ENCODE measurements at regions not wholly inside any gene's neighbourhood (a gene's known extent, or its start where the extent isn't known, plus 50 kb on each side); places are given as distances from the start of the nearest gene placed in this dataset.
"Not testable (repeated sequence)": the region's sequence is repeated elsewhere in the genome, so short reads cannot be mapped to it uniquely, and the experiment has no call there.

DNA sequence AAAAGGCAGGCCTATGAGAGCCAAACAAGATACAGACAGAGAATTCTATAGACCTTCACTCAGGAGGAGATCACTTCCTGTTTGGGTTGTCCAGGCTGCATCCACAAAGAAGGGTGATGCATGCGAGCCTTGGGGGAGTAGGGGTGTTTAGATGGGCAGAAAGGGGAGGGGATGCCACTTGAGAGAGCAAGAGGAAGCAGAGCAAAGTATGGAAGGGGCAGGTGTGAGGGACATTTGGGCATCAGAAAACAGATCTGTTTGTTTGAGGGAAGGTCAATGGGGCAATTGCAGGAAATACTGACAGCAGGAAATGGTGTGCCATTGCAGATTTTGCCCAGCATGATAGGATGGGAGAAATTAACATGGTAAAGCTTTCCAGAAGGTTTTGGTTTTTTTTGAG lies 146.4 kb upstream of the FOXN3 start:
- no peak for DNase-seq

DNA sequence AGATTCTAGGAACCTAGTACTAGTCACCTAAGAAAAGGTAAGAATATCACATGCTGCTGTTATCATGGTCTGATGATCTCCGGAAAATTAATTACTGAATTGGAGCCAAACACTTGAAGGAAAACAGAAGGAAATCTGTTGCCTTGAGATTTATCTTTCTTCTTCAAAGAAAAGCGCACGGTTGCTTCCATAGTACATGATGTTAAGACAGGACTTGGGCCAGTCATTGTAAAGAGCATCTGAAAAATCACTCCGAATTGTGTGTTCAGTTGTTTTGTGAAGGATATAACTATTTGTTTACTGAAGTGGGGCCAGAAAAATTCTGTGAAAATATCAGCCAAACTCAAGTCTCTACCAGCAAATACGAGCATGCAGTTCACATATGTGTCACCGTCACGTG lies 134.9 kb upstream of the FOXN3 start:
- no peak for DNase-seq

DNA sequence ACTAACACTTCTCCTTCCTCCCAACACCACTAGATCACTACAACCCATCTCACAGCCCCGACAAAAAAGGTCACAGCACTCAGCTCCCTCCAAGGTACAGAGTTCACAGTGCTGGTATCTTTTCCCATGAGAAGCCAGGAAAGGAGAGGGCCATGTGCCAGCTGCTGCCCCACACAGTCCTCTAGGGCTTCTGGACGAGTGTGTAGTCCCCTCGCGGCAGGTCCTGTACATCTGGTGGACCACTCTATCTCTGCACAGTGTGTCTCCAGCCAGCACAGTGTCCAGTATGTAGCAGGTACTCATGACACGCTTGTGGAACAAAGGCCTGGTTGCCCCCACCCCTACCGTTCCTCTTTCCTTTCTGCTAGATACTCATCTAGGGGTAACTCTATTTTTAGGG lies 134.4 kb upstream of the FOXN3 start:
- DNase-seq, result no peak

DNA sequence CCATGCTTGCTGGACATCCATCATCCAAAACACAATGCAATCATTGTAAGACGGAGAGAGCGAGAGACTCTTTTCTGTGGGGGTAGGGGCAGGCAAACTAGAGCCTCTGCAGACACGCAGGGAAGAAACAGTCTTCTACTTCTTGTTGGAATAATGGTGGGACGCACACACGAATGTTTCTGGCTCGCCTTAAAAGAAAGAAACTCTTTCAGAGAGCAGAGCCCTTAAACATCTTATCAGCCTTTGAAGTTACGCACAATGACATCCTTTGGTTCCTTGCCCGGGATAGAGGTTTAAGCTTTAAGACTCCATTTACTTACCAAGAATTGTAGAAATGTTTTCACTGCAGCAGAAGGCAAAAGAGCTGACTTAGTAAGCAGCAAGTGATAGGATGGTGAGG lies 133.8 kb upstream of the FOXN3 start:
- no peak for DNase-seq

DNA sequence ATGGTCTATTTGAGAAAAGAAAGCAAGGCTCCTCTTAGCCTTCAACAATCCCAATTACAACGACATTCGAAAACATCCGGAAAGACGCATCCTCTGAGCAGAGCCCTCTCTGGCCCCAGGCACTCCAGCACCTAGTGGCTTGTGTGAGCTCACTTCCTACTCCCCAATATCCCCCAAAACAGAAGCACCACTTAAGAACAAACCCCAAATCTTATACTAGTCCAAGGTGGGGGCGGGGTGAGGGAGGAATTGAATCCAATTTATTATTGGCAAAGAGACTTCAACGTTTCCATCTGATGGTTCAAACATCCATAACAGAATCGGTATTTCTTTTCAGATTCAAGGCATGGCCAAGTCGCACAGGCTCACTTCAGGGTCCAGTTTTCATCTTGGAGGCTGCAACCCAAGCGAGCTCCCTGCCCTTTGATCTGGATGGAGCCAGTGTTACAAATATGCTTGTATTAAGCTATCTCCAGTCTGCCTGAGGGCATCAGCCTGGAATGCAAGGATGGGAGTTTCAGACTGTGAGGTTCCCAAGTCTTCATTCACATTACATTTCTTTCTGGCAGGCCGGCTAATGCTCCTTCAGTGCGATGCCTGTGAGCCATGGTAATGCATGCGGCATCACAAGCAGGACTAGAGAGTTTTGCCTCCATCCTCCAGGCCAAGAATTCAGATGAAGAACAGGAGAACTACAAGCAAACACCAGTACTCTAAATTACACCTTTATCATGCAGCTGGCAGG lies 132.5 kb upstream of the FOXN3 start:
- no peak for DNase-seq

DNA sequence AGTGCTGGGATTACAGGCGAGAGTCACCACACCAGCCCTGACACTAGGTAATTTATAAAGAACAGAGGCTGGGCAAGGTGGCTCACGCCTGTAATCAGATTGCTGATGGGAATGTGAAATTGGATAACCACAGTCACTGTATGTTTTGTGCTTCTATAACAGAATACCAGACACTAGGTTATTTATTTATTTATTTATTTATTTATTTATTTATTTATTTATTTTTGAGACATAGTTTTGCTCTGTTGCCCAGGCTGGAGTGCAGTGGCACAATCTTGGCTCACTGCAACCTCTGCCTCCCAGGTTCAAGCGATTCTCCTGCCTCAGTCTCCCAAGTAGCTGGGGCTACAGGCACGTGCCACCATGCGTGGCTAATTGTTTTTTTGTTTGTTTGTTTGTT lies 130.0 kb upstream of the FOXN3 start:
- not testable (repeated sequence) for DNase-seq

DNA sequence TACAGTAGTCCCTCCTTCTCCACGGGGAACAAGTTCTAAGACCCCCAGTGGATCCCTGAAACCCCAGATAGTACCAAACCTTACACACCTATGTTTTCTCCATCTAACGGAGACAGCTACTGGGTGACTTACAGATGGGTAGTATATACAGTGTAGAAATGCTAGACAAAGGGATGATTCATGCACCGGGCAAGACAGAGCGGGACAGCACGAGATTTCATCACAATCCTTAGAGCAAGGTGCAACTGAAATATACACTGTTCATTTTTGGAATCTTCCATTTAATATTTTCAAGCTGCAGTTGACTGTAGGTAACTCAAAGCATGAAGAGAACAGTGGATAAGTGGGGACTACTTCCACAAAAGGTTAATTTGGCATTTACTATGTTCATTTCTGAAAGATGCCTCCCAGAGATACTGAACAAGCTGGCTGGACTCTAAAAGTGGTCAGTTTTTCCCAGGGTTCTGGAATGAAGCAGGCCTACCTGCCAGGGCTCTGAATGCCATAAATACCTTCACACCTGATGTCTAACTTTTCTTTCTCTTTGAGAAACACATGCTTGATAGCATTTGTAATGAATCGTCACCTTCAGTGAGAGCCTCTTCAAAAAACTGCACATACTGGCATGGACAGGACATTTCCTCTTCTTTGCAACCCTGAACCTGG lies 127.7 kb upstream of the FOXN3 start:
- DNase-seq, result no peak

DNA sequence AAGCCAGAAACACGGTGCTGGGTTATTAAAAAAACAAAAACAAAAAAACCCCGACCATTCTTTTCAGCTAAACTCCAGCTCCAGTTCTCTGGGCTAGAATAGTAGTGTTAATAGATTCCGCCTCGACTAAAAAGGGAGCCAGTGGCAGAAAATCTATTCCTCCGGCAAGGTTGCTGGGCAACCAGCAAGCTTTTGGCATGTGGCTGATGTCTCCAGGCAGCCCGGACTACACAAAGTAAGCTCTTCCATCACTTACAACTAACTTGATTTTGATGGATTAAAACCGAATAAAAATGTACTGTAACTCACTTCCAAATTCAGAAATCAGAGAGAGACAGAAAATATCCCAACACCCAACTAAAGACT lies 126.4 kb upstream of the FOXN3 start:
- DNase-seq, result no peak

DNA sequence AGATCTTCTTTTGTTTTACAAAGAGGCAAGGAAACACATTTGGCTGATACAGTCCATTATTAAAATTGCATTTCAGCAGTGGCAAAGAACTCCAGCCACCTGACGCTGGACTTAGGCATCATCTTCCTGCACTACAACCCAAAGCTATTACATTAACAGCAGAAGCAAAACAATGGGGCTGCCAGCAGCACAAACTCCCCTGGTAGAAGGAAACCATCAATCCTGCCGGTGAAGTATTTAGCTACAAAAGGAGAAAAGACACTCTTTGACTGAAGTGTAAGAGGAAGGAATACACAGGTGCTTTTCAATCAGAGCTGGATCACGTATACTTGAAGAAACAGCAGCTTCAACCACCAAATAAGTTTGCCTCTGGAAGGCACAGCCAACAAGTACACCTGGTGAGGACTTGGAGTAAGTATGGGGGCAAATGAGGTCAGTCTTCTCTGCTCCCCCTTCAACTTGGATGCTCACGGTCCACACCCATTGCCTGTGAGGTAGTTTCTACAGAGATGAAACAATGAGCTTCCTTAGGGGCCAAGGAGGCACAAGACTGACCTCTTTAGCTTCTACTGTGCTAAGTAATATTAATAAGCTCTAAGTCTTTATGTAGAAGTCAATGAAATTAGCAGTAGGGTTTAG lies 125.9 kb upstream of the FOXN3 start:
- no peak for DNase-seq

DNA sequence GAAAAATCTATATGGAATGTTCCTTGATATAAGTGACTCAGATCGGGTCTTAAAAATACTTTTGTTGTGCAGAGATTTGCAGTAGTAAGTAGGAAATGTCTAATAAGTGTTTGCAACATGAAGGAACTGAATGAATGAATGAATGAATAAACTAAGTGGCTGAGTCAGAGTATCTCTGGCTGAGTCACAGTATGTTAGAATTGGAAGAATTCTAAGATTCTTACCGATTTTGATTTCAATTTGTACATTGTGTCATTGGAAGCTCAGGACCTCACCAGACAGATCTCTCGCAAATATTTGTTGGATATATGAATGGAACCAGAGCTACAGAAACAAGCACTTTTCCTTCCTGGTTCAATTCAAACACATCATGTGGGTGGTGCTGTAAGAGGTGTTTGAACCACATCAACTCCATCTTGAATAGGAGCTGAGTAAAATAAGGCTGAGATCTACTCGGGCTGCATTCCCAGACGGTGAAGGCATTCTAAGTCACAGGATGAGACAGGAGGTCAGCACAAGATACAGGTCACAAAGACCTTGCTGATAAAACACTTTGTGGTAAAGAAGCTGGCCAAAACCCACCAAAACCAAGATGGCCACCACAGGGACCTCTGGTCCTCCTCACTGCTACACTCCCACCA lies 123.9 kb upstream of the FOXN3 start:
- DNase-seq, result no peak

DNA sequence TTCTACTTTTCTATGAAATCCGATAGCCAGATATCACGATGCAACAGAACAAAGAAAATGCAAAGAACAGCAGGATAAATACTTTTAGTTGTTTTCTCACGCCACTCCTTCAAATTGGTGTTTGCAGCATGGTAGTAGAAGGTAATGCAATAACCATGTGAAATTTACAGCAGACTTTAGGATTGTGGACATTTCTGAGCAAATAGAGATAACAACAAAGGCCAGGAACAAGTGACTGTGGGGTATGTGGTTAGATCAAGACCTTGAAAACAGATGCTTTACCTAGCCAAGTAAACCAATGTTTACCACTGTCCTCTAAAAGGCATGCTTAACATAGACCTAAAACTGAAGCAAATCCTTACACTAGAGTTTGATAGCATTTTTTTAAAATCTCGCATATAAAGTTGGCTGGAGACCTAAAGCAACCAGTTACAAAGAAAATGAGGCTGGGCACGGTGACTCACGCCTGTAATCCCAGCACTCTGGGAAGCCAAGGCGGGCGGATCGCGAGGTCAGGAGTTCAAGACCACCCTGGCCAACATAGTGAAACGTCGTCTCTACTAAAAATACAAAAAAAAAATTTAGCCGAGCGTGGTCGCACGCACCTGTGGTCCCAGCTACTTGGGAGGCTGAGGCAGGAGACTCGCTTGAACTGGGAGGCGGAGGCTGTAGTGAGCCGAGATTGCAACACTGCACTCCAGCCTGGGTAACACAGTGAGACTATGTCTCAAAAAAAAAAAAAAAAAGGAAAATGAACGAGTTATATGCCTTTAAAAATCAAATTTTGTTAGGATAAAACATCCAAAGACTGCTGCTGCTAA lies 123.2 kb upstream of the FOXN3 start:
- no peak for DNase-seq

DNA sequence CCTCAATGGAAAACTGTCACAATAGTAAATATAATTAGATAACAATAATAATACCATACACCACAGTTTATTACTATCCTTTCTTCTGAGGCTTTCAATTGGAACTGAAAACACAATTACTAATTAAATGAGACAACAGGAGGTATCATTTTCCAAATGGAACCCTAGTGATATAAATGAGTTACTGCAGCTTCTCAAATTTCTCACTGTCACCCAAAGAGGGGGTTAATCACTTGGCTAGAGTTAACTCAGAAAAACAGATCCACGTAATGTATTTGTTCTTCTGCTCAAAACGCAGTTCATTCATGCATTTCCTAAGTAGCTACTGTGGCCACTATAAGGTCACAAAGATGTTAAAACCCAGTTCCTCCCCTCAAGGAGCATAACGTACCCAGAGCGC lies 120.9 kb upstream of the FOXN3 start:
- no peak for DNase-seq

DNA sequence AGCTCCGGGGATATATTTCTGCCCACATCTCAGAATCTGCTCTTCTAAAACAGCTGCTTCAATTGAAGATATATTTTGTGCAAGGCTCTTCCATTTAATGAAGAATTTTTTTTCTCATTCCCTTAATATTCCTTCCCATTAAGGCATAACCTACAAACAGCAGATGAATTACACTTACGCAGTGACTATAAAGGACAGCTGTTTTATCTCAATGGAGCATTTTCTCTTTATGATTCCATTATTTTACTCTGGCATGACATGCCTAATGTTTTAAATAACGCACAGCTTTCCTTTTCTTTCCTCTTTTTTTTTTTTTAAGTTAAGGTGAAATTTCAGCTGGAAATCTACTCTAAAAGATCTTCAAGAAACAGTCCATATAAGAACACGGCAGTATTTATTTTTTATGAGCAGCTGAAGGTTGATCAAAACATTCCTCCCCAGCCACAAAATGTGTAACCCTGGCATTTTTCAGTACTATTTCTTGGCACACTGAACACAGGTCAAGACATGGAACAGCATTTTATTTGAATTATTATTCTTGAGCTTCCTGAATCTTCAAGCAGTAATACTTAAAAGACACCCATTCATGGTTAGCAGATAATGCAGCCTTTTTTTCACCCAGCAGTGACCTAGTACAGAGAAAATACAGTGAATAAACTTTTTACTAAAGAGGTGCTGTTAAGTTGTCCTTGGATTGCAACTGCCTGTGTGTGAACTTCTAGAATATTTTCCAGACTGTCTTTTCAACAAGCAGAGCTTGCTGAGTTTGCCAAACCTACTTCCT lies 118.1 kb upstream of the FOXN3 start:
- no peak for DNase-seq

DNA sequence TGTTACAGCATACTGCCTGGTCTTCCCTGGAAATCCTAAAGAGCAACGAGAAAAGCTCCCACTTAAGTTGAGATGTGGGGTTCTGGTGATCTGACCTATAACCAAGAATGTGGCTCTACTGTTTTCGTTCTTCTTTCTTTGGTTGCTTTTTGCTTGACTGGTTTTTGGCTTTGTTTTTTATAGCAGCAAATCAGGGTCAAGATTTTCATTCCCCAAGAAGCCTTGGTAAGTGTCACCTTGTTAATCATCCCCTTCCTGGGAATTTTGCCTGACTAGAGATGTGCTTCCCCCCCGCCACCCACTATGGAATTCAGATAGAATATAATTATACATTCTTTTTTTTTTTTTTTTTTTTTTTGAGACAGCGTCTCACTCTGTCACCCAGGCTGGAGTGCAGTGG lies 116.7 kb upstream of the FOXN3 start:
- no peak for DNase-seq

DNA sequence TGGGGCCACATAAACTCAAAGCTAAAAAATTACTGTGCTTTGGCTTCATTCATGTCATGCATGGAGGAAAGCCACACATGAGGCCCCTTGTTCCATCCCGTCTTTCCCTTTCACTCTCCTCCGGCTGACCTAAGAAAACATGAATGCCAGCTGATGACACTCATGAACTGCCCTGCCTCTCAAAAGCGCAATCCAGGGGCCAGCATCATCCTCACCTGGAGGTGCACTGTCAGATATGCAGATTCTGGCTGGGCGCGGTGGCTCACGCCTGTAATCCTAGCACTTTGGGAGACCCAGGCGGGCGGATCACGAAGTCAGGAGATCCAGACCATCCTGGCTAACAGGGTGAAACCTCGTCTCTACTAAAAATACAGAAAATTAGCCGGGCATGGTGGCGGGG lies 116.1 kb upstream of the FOXN3 start:
- DNase-seq, result no peak

DNA sequence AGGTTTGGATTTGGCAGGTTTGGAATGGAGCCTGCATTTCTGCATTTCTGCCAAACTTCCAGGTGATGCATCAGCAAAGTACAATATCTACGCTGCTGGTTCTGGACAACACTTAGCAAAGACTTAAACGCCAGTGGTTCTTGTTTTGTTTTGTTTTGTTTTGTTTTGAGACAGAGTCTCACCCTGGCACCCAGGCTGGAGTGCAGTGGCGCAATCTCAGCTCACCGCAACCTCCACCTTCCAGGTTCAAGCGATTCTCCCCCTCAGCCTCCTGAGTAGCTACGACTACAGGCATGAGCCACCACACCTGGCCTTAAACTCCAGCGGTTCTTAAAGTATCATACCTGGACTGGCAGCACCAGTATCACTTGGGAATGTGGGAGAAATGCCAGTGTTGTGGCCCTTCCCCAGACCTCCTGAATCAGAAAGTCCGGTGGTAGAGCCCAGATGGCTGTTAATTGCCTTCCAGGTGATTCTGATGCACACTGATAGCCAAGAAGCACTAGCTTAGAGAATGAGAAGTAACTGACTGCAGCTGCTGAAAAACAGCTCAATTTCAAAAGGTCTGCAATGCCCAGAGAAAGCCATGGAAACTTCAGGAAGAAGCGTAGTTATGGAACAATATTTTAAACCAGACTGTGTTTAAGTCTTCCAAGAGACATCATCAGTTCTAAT lies 114.8 kb upstream of the FOXN3 start:
- no peak for DNase-seq

DNA sequence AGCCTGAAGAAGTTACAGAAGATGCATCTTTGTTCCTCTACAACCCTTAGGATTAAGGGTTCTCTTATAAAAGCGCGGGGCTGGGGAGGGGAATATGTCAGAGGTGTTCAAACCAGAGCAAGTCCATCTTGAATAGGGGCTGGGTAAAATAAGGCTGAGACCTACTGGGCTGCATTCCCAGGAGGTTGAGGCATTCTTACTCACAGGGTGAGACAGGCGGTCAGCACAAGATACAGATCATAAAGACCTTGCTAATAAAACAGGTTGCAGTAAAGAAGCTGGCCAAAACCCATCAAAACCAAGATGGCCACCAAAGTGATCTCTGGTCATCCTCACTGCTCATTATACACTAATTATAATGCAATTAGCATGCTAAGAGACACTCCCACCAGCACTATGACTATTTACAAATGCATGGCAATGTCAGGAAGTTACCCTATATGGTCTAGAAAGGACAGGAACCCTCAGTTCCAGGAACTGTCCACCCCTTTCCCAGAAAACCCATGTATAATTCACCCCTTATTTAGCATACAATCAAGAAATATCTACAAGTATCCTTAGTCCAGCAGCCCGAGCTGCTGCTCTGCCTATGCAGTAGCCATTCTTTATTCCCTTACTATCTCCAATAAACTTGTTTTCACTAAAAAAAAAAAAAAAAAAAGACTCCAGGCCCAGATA lies 108.1 kb upstream of the FOXN3 start:
- no peak for DNase-seq

DNA sequence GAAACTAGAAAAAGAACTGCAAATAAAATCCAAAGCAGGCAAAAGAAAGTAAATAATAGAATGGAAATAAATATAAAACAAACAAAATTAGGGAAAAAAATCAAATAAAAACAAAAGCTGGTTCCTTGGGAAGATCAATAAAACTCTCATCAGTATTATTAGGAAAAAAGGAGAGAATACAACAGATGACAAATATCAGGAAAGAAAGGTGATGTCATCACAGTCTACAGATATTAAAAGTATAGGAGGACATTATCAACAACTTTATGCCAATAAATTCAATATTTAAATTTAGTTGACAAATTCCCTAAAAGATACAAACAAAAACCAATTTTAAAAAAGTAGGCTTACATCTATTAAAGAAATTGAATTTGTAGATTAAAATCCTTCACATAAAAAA lies 107.4 kb upstream of the FOXN3 start:
- DNase-seq, result no peak

DNA sequence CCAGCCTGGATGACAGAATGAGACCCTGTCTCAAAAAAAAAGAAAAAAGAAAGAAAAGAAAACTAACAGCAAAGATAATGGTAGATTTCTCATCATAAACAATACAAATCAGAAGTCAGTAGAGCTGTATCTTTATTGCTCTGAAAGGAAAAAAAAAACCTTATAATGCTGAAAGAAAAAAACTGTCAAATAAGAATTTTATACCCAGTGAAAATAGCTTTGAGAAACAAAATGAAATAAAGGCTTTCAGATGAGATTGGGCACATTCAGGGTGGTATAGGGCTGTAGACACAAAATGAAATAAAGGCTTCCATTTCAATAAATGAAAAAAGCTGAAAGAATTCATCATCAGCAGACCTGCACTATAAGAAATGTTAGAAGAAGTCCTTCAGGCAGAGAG lies 105.0 kb upstream of the FOXN3 start:
- DNase-seq, result no peak

DNA sequence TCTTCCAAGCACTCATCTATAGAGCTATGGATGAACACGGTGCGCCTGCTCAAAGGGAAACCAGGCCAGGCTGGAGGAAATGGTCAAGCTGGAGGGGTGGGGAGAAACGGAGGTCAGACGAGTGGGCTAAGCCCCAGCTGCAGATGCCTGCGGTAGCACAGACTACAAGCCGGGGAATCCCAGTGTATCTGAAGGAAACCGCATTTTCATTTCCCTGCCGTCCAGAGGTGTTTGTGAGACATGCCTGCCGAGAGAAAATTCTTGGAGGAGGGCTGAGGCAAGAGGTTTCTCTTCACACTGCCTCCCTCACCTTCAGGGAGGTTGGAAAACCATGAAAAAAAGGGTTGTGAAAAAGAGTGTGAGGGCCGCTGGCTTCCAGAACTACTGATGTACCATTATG lies 102.0 kb upstream of the FOXN3 start:
- no peak for DNase-seq

DNA sequence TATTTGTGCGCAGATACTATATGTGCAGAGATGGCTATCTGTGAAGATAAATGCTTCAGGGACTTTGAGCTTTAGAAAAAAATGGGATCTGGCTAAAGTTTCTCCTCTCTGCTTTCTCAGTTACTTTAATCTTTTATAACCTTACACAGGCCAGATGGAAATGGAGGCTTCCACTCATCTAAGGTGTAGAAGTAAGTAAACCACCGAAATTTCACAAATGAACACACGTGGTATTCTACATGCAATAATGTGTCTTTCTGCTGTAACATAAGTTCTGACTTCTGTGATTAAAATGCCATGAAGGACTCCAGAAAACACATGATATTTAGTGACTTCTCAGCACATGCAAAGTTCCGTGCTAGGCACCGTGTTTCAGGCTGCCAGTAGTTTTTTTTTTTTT lies 99.1 kb upstream of the FOXN3 start:
- DNase-seq, result no peak

Measured in SHP77 treated with DMSO at 0.1 percent for 48 hours (cell line).